Prostate gland (tissue), 2 donors: ENCODE measurements at regions not wholly inside any gene's neighbourhood (a gene's known extent, or its start where the extent isn't known, plus 50 kb on each side); places are given as distances from the start of the nearest gene placed in this dataset.

ENCODE experiments used
- POLR2A ChIP-seq: fragments of 450-650 bp; IDR thresholded peaks from one replicate; pipeline ENCODE4 v1.6.1; 2016; ENCODE audit warnings: antibody characterized with exemption, mild to moderate bottlenecking
- POLR2AphosphoS5 ChIP-seq: sonication (generic); formaldehyde crosslinking; IDR thresholded peaks from one replicate; pipeline ENCODE4 v1.6.1; 2017; ENCODE audit warnings: antibody characterized with exemption
- TF ChIP-seq, protein P1 (sequence below), 4 experiments: fragments of 200-600 bp in 2 of 4; fragments of 450-650 bp in 2 of 4; sonication (generic) in 2 of 4; IDR thresholded peaks; 1 replicate in 3 of 4; 2 replicates in 1 of 4; pipeline ENCODE4 v1.5.1; 2016 to 2019; ENCODE audit warnings: antibody characterized with exemption in 4 of 4, mild to moderate bottlenecking in 2 of 4, moderate library complexity in 2 of 4

- TF ChIP-seq, protein P1, sequence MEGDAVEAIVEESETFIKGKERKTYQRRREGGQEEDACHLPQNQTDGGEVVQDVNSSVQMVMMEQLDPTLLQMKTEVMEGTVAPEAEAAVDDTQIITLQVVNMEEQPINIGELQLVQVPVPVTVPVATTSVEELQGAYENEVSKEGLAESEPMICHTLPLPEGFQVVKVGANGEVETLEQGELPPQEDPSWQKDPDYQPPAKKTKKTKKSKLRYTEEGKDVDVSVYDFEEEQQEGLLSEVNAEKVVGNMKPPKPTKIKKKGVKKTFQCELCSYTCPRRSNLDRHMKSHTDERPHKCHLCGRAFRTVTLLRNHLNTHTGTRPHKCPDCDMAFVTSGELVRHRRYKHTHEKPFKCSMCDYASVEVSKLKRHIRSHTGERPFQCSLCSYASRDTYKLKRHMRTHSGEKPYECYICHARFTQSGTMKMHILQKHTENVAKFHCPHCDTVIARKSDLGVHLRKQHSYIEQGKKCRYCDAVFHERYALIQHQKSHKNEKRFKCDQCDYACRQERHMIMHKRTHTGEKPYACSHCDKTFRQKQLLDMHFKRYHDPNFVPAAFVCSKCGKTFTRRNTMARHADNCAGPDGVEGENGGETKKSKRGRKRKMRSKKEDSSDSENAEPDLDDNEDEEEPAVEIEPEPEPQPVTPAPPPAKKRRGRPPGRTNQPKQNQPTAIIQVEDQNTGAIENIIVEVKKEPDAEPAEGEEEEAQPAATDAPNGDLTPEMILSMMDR (IDR thresholded peaks at IDR 0.05): no peak
- TF ChIP-seq POLR2A: no peak
- TF ChIP-seq POLR2AphosphoS5: no peak
Measured at GRCh38 chr10:121355161-121355560, 243.1 kb downstream of the FGFR2 start.
